NCI-H774 (cell line): ENCODE measurements at regions not wholly inside any gene's neighbourhood (a gene's known extent, or its start where the extent isn't known, plus 50 kb on each side); places are given as distances from the start of the nearest gene placed in this dataset.

Source experiments
- DNase-seq: peaks from one replicate; lab custom pipeline; 2025; lab: John Stamatoyannopoulos, UW

- DNase-seq, result no peak
Observed at GRCh38 chr18:68104036-68104435, 587.5 kb upstream of the DSEL start.

- no peak for DNase-seq
Observed at GRCh38 chr18:68103561-68103960, 587.0 kb upstream of the DSEL start.

- DNase-seq, result no peak
Observed at GRCh38 chr18:68102117-68102516, 585.6 kb upstream of the DSEL start.

GRCh38 chr18:68098655-68099054 is 582.1 kb upstream of the DSEL start:
- no peak for DNase-seq

GRCh38 chr18:68086481-68086880 is 570.0 kb upstream of the DSEL start:
- DNase-seq, result no peak

- no peak for DNase-seq
Observed at GRCh38 chr18:68085251-68085650, 568.7 kb upstream of the DSEL start.

GRCh38 chr18:68083776-68084175 is 567.3 kb upstream of the DSEL start:
- DNase-seq, result no peak

GRCh38 chr18:68083131-68083530 is 566.6 kb upstream of the DSEL start:
- no peak for DNase-seq

GRCh38 chr18:68072744-68073143 is 556.2 kb upstream of the DSEL start:
- DNase-seq, result no peak

GRCh38 chr18:68060871-68061270 is 544.4 kb upstream of the DSEL start:
- no peak for DNase-seq

- no peak for DNase-seq
Observed at GRCh38 chr18:68056936-68057335, 540.4 kb upstream of the DSEL start.

- no peak for DNase-seq
Observed at GRCh38 chr18:68054669-68055068, 538.1 kb upstream of the DSEL start.

- no peak for DNase-seq
Observed at GRCh38 chr18:68053290-68053689, 536.8 kb upstream of the DSEL start.

- no peak for DNase-seq
Observed at GRCh38 chr18:68041327-68041726, 524.8 kb upstream of the DSEL start.

- DNase-seq, result no peak
Observed at GRCh38 chr18:68040198-68040597, 523.7 kb upstream of the DSEL start.

- no peak for DNase-seq
Observed at GRCh38 chr18:68035774-68036522, 519.4 kb upstream of the DSEL start.

GRCh38 chr18:68034296-68034695 is 517.8 kb upstream of the DSEL start:
- DNase-seq, result no peak

- DNase-seq, result no peak
Observed at GRCh38 chr18:68033466-68033865, 516.9 kb upstream of the DSEL start.

GRCh38 chr18:68024716-68025115 is 508.2 kb upstream of the DSEL start:
- DNase-seq, result no peak

GRCh38 chr18:68017385-68017784 is 500.9 kb upstream of the DSEL start:
- DNase-seq, result no peak

GRCh38 chr18:67997496-67997895 is 481.0 kb upstream of the DSEL start:
- no peak for DNase-seq

- DNase-seq, result no peak
Observed at GRCh38 chr18:67995769-67996168, 479.2 kb upstream of the DSEL start.

- no peak for DNase-seq
Observed at GRCh38 chr18:67980241-67980640, 463.7 kb upstream of the DSEL start.

- no peak for DNase-seq
Observed at GRCh38 chr18:67977067-67977616, 460.6 kb upstream of the DSEL start.
